ENCODE measurements at regions not wholly inside any gene's neighbourhood (a gene's known extent, or its start where the extent isn't known, plus 50 kb on each side); places are given as distances from the start of the nearest gene placed in this dataset.

DNA sequence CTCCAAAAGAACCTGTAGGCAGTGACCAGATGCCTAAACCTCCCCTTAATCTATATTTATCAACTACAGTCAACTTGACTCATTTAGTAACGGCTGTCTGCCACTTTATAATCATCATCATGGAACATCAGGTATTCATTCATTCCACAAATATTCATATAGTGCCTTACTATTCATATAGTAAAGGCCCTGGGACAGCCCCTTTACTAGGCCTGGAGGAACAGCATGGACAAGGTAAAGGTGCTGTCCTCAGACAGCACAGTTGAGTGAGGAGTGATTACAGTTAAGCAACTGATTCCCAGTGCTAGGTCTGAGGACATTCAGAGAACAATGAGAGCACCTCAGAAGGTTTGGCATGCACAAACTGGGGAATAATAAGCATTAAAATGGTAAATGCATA, 346.5 kb upstream of the RORA start:
- TF ChIP-seq, protein P1, sequence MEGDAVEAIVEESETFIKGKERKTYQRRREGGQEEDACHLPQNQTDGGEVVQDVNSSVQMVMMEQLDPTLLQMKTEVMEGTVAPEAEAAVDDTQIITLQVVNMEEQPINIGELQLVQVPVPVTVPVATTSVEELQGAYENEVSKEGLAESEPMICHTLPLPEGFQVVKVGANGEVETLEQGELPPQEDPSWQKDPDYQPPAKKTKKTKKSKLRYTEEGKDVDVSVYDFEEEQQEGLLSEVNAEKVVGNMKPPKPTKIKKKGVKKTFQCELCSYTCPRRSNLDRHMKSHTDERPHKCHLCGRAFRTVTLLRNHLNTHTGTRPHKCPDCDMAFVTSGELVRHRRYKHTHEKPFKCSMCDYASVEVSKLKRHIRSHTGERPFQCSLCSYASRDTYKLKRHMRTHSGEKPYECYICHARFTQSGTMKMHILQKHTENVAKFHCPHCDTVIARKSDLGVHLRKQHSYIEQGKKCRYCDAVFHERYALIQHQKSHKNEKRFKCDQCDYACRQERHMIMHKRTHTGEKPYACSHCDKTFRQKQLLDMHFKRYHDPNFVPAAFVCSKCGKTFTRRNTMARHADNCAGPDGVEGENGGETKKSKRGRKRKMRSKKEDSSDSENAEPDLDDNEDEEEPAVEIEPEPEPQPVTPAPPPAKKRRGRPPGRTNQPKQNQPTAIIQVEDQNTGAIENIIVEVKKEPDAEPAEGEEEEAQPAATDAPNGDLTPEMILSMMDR (IDR thresholded peaks at IDR 0.05): no peak
- TF ChIP-seq POLR2A (IDR thresholded peaks at IDR 0.05): no peak
